Smooth muscle cell (in vitro differentiated cells): ENCODE measurements at regions not wholly inside any gene's neighbourhood (a gene's known extent, or its start where the extent isn't known, plus 50 kb on each side); places are given as distances from the start of the nearest gene placed in this dataset.

Source experiments
- DNase-seq: peaks from one replicate; lab custom pipeline; 2025; ENCODE audit not compliant: unreplicated experiment; lab: John Stamatoyannopoulos, UW
- H2AFZ ChIP-seq: fragments of 200-600 bp; sonication (generic); 2 replicates; pipeline ENCODE4 v1.6.0; 2016; ENCODE audit warnings: antibody characterized with exemption, low read depth, mild to moderate bottlenecking
- H3F3A ChIP-seq: fragments of 200-600 bp; sonication (generic); 2 replicates; pipeline ENCODE4 v1.6.0; 2017; ENCODE audit warnings: antibody characterized with exemption, low read depth
- H3K27ac ChIP-seq: fragments of 200-600 bp; sonication (generic); 2 replicates; pipeline ENCODE4 v1.5.1; 2016; ENCODE audit warnings: low read depth, mild to moderate bottlenecking
- H3K27me3 ChIP-seq: fragments of 200-600 bp; sonication (generic); 2 replicates; pipeline ENCODE4 v1.6.1; 2016; ENCODE audit warnings: low read depth, mild to moderate bottlenecking
- H3K36me3 ChIP-seq: fragments of 200-600 bp; sonication (generic); 2 replicates; pipeline ENCODE4 v1.5.1; 2016; ENCODE audit warnings: low read depth
- H3K4me1 ChIP-seq: fragments of 200-600 bp; sonication (generic); 2 replicates; pipeline ENCODE4 v1.5.1; 2016; ENCODE audit warnings: low read depth
- H3K4me2 ChIP-seq: fragments of 200-600 bp; sonication (generic); 2 replicates; pipeline ENCODE4 v1.6.0; 2016; ENCODE audit warnings: mild to moderate bottlenecking
- H3K4me3 ChIP-seq: fragments of 200-600 bp; sonication (generic); 2 replicates; pipeline ENCODE4 v1.5.1; 2016; ENCODE audit warnings: mild to moderate bottlenecking
- H3K79me2 ChIP-seq: fragments of 200-600 bp; sonication (generic); 2 replicates; pipeline ENCODE4 v1.6.0; 2016; ENCODE audit warnings: low read depth, mild to moderate bottlenecking
- H3K9ac ChIP-seq: fragments of 200-600 bp; sonication (generic); 2 replicates; pipeline ENCODE4 v1.6.0; 2016; ENCODE audit warnings: low read depth
- H3K9me3 ChIP-seq: fragments of 200-600 bp; sonication (generic); replicated peaks from 2 replicates; pipeline ENCODE4 v1.5.1; 2016; ENCODE audit warnings: low read depth
- H4K20me1 ChIP-seq: fragments of 200-600 bp; sonication (generic); 2 replicates; pipeline ENCODE4 v1.6.0; 2016; ENCODE audit warnings: low read depth
- WGBS: methylation state at CpG from one replicate; pipeline ENCODE4 v1.1.7; 2016; ENCODE audit warnings: low lambda C conversion rate; 5-methylcytosine and 5-hydroxymethylcytosine counted together
- TF ChIP-seq, protein P1 (sequence below): fragments of 200-600 bp; sonication (generic); IDR thresholded peaks from 2 replicates; pipeline ENCODE4 v1.5.1; 2017; ENCODE audit warnings: borderline replicate concordance, mild to moderate bottlenecking, antibody characterized with exemption; ENCODE audit not compliant: insufficient read depth, poor library complexity, severe bottlenecking

DNA sequence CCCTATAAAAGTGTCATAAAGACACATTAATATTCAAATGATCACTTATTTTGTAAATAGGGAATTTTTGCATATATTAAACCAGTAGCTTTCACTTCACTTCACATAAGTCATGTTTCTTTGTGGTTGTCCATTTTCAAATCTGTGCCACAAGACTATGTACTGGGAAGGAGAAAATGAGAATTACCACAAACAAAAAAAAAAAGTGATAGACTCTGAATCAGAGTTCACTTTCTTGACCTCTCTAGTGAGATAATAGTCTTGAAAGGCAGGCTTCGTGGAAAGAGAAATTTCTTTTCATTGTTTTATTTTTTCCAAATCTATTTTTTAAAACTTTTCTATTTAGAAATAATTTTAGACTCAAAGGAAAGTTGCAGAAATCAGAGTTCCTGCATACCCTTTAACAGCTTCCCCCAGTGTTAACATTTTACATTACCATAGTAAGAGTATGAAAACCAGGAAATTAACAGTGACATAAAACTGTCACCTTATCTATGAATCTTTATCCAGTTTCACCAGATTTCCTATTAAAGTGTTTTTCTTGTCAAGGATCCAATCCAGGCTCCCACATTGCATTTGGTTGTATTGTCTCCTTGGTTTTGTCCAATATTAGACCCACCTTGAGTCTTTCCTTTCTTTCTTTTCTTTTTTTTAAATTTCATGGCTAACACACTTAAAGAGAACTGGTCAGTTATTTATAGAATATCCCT is 215.4 kb upstream of the PGRMC2 start:
- Histone ChIP-seq H3K27ac (no peak overlapping the region), H3K36me3 (peaks cover 5% of the 10 kb centered on the region), H3F3A (no peaks in the 10 kb centered on the region), H2AFZ (no peak overlapping the region), H3K9ac (no peak overlapping the region), H3K79me2 (no peaks in the 10 kb centered on the region), H3K27me3 (no peaks in the 10 kb centered on the region), H3K4me1 (no peaks in the 10 kb centered on the region), H3K9me3 (no peaks in the 10 kb centered on the region), H4K20me1 (no peaks in the 10 kb centered on the region), H3K4me2 (no peak overlapping the region), H3K4me3 (no peak overlapping the region)
- TF ChIP-seq, protein P1, sequence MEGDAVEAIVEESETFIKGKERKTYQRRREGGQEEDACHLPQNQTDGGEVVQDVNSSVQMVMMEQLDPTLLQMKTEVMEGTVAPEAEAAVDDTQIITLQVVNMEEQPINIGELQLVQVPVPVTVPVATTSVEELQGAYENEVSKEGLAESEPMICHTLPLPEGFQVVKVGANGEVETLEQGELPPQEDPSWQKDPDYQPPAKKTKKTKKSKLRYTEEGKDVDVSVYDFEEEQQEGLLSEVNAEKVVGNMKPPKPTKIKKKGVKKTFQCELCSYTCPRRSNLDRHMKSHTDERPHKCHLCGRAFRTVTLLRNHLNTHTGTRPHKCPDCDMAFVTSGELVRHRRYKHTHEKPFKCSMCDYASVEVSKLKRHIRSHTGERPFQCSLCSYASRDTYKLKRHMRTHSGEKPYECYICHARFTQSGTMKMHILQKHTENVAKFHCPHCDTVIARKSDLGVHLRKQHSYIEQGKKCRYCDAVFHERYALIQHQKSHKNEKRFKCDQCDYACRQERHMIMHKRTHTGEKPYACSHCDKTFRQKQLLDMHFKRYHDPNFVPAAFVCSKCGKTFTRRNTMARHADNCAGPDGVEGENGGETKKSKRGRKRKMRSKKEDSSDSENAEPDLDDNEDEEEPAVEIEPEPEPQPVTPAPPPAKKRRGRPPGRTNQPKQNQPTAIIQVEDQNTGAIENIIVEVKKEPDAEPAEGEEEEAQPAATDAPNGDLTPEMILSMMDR = no peak
- DNase-seq = no peak
- WGBS = 73% methylated on average over 1 of the region's 1 CpG

DNA sequence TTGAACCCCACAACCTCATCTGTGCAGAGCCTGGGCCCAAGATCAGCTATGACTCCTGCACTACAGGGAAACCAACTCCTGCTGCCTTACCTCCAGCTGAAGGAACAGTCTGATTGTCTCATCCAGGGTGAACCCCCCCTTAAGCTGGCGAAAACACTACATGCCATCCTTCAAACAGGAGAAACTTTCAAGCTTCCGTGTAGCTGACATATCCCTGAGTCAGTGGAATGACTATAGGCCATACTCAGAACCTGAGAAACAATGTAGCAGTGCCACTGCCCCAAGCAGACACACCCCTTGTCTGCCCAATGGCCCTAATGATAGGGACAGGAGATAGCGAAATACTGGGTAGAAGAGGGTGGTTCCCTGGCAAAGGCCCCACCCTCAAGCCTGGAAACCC is 213.6 kb upstream of the PGRMC2 start:
- H2AFZ ChIP-seq = no peak overlapping the region
- H3F3A ChIP-seq = no peaks in the 10 kb centered on the region
- DNase-seq = no peak
- no peak overlapping the region for H3K4me3 ChIP-seq
- no peaks in the 10 kb centered on the region for H3K4me1 ChIP-seq
- no peaks in the 10 kb centered on the region for H3K27me3 ChIP-seq
- no peaks in the 10 kb centered on the region for H3K79me2 ChIP-seq
- TF ChIP-seq, protein P1 = no peak
- no peaks in the 10 kb centered on the region for H4K20me1 ChIP-seq
- no peak overlapping the region for H3K9ac ChIP-seq
- 94% methylated on average over 3 of the region's 3 CpGs for WGBS
- no peak overlapping the region for H3K4me2 ChIP-seq
- H3K9me3 ChIP-seq = no peaks in the 10 kb centered on the region
- H3K36me3 ChIP-seq = peaks cover 5% of the 10 kb centered on the region
- H3K27ac ChIP-seq = no peak overlapping the region

DNA sequence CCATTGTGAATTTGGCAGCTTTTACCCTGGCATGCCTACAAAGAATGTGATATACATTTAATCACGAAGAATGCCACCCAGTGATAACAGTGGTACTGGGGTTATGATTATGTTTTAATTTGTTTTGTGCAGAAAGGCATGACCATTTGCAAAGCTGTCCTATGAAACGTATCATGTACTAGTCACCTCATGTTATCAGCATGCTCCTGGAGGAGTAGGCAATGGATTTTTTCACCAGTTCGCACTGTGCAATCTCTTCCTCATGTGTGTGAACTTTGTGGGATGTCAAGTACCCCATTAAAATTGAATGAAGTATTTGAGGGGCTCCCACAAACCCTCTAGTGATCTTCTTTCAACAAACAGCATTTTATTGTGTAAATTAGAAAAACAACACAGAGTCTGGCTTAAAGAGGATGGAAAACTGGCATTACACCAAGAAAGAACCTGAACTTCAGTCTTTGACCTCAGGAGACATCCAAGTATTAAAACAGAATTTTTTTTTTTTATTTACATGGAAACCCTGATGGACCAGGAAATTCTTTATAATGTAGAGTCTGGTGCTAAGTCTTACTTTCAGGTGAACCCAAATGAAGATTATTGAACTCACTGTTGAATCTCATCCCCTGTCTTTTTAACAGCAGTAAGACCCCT is 200.6 kb upstream of the PGRMC2 start:
- H3K27ac ChIP-seq = no peak overlapping the region
- no peak overlapping the region for H3K4me2 ChIP-seq
- DNase-seq = no peak
- H3K27me3 ChIP-seq = no peaks in the 10 kb centered on the region
- H3K9me3 ChIP-seq = no peaks in the 10 kb centered on the region
- TF ChIP-seq, protein P1 = no peak
- H3K79me2 ChIP-seq = no peaks in the 10 kb centered on the region
- WGBS = 90% methylated on average over 3 of the region's 3 CpGs
- H3K4me3 ChIP-seq = no peak overlapping the region
- no peak overlapping the region for H2AFZ ChIP-seq
- H4K20me1 ChIP-seq = no peaks in the 10 kb centered on the region
- no peaks in the 10 kb centered on the region for H3K4me1 ChIP-seq
- H3K36me3 ChIP-seq = no peaks in the 10 kb centered on the region
- H3F3A ChIP-seq = no peaks in the 10 kb centered on the region
- H3K9ac ChIP-seq = no peak overlapping the region

DNA sequence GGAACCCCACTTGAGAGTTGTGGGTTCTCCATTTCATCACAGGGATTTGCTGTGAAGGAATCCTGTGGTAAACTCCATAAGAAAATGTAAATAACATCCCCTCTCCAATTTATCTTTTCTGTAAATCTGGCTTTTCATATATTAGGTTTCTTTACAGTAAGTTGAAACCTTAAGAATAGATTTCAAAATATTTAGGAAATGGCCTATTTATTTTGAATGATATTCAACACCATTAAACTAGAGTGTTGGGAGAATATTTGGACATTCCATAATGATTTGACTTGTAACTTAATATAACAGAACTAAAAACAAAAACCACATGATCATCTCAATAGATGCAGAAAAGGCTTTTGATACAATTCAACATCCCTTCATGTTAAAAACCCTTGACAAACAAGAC is 197.3 kb upstream of the PGRMC2 start:
- H3K9me3 ChIP-seq = no peaks in the 10 kb centered on the region
- H3K4me2 ChIP-seq = no peak overlapping the region
- no peak for DNase-seq
- H4K20me1 ChIP-seq = no peaks in the 10 kb centered on the region
- no peaks in the 10 kb centered on the region for H3K36me3 ChIP-seq
- TF ChIP-seq, protein P1 = no peak
- H3K27me3 ChIP-seq = no peaks in the 10 kb centered on the region
- no peak overlapping the region for H3K27ac ChIP-seq
- no peak overlapping the region for H3K4me3 ChIP-seq
- H2AFZ ChIP-seq = no peak overlapping the region
- no peak overlapping the region for H3K9ac ChIP-seq
- no peaks in the 10 kb centered on the region for H3K4me1 ChIP-seq
- no peaks in the 10 kb centered on the region for H3K79me2 ChIP-seq
- H3F3A ChIP-seq = no peaks in the 10 kb centered on the region
